ENCODE measurements at regions not wholly inside any gene's neighbourhood (a gene's known extent, or its start where the extent isn't known, plus 50 kb on each side); places are given as distances from the start of the nearest gene placed in this dataset.
"Not testable (repeated sequence)": the region's sequence is repeated elsewhere in the genome, so short reads cannot be mapped to it uniquely, and the experiment has no call there.

DNA sequence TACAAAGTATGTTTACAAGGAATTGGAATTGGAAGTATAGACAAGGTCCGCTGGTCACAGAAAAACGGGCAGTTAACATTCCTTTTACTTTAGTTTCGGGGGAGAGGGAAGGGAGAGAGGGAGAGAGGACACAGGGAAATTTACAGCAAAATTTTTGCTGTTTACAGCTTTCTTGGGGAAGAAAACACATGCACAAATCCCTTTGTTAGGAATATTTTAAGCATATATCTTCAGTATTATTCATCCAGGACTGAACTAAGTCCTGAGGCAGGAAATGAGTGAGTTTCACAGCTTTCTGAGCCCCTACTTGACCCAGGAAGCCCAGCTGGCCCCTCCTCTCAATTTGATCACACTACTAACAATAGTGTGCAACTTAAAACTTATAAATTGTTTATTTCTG lies 113.4 kb upstream of the VANGL1 start:
- not testable (repeated sequence) for TF ChIP-seq EZH2 (IDR thresholded peaks at IDR 0.05; ENCODE audit: borderline replicate concordance, low read length)
- TF ChIP-seq, protein P1, sequence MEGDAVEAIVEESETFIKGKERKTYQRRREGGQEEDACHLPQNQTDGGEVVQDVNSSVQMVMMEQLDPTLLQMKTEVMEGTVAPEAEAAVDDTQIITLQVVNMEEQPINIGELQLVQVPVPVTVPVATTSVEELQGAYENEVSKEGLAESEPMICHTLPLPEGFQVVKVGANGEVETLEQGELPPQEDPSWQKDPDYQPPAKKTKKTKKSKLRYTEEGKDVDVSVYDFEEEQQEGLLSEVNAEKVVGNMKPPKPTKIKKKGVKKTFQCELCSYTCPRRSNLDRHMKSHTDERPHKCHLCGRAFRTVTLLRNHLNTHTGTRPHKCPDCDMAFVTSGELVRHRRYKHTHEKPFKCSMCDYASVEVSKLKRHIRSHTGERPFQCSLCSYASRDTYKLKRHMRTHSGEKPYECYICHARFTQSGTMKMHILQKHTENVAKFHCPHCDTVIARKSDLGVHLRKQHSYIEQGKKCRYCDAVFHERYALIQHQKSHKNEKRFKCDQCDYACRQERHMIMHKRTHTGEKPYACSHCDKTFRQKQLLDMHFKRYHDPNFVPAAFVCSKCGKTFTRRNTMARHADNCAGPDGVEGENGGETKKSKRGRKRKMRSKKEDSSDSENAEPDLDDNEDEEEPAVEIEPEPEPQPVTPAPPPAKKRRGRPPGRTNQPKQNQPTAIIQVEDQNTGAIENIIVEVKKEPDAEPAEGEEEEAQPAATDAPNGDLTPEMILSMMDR (IDR thresholded peaks at IDR 0.05; ENCODE audit: low read length): not testable (repeated sequence)

Data from OCI-LY1 (cell line).